ENCODE measurements at regions not wholly inside any gene's neighbourhood (a gene's known extent, or its start where the extent isn't known, plus 50 kb on each side); places are given as distances from the start of the nearest gene placed in this dataset.

- CTCF ChIA-PET (ENCODE audit: low intra/inter-chr PET ratio) = no interaction called here
- H3K9me1 ChIP-seq (ENCODE audit: control insufficient read depth, insufficient read depth, low read length) = no peaks in the 10 kb centered on the region
- no peaks in the 10 kb centered on the region for H3K36me3 ChIP-seq (ENCODE audit: control insufficient read depth, insufficient read depth, low read length)
- no peak overlapping the region for H3K27ac ChIP-seq (ENCODE audit: extremely low read depth, low read depth, low read length)
- H3K79me2 ChIP-seq (ENCODE audit: control insufficient read depth, insufficient read depth, low read length) = no peaks in the 10 kb centered on the region
- no peak overlapping the region for H3K4me3 ChIP-seq
- H3K9me3 ChIP-seq (replicated peaks; ENCODE audit: control insufficient read depth, insufficient read depth, low read depth, low read length) = no peaks in the 10 kb centered on the region
- POLR2A ChIA-PET = no interaction called here
- TF ChIP-seq FOXP4 (CRISPR knock-in tag; IDR thresholded peaks at IDR 0.05; ENCODE audit: borderline replicate concordance) = no peak
- TF ChIP-seq CHAMP1 (IDR thresholded peaks at IDR 0.05) = no peak
- TF ChIP-seq EP400 (IDR thresholded peaks at IDR 0.05) = no peak
- TF ChIP-seq CREB3 (tag; conservative IDR thresholded peaks at IDR 0.05; ENCODE audit: low read depth) = no peak
- TF ChIP-seq NUFIP1 (IDR thresholded peaks at IDR 0.05; ENCODE audit: partially characterized antibody) = no peak
- no peak for TF ChIP-seq CBFA2T2 (conservative IDR thresholded peaks at IDR 0.05)
- no peak for TF ChIP-seq SMAD4 (CRISPR knock-in tag; conservative IDR thresholded peaks at IDR 0.05)
- TF ChIP-seq ZNF347 (CRISPR knock-in tag; IDR thresholded peaks at IDR 0.05; ENCODE audit: low read depth) = no peak
- TF ChIP-seq FOXP1 (CRISPR knock-in tag; IDR thresholded peaks at IDR 0.05) = no peak
- no peak for TF ChIP-seq ZNF134 (CRISPR knock-in tag; conservative IDR thresholded peaks at IDR 0.05)
- no peak for TF ChIP-seq HCFC1 (IDR thresholded peaks at IDR 0.05; ENCODE audit: low read depth, low read length)
- H2AFZ ChIP-seq (ENCODE audit: low read depth, low read length) = no peak overlapping the region
- DNase-seq (ENCODE audit: extremely low read depth in 1 of 4, low spot score in 3 of 4) (no peak), ATAC-seq (no peak), FAIRE-seq (no peak)
- no peaks in the 10 kb centered on the region for H4K20me1 ChIP-seq (replicated peaks; ENCODE audit: control insufficient read depth, insufficient read depth, low read length)
- no TSS peak for BruUV-seq (replicated peaks)
- no peak overlapping the region for H3K4me2 ChIP-seq (ENCODE audit: insufficient read depth, low read length)
- no peaks in the 10 kb centered on the region for H3K4me1 ChIP-seq (replicated peaks in 1 of 2; ENCODE audit: control insufficient read depth in 2 of 2, insufficient read depth in 2 of 2, low read length in 2 of 2)
- intact Hi-C loops (cut with micrococcal nuclease) (no loop called here), in situ Hi-C loops (cut with MboI) (no loop called here)
- peaks cover 11 to 59% of the 10 kb centered on the region in 2 experiments; a peak in 4 of 5 replicates for H3K27me3 ChIP-seq (ENCODE audit: control insufficient read depth in 2 of 2, insufficient read depth in 2 of 2, low read length in 2 of 2)
- no peak overlapping the region for H3K9ac ChIP-seq (ENCODE audit: insufficient read depth in 1 of 2, low read depth in 2 of 2, low read length in 2 of 2)
- 0% methylated on average over 5 of the region's 5 CpGs for WGBS (ENCODE audit: insufficient coverage, low coverage, missing lambda C conversion rate)
Measured at GRCh38 chr2:120635146-120635545, 100.5 kb upstream of the GLI2 start.
